Right lung (tissue), 2 donors: ENCODE measurements at regions not wholly inside any gene's neighbourhood (a gene's known extent, or its start where the extent isn't known, plus 50 kb on each side); places are given as distances from the start of the nearest gene placed in this dataset.
"Not testable (repeated sequence)": the region's sequence is repeated elsewhere in the genome, so short reads cannot be mapped to it uniquely, and the experiment has no call there.

Experiments used
- DNase-seq, 2 donors: peaks; one replicate each; pipeline ENCODE4 v3.0.0-alpha.2; 2013

DNA sequence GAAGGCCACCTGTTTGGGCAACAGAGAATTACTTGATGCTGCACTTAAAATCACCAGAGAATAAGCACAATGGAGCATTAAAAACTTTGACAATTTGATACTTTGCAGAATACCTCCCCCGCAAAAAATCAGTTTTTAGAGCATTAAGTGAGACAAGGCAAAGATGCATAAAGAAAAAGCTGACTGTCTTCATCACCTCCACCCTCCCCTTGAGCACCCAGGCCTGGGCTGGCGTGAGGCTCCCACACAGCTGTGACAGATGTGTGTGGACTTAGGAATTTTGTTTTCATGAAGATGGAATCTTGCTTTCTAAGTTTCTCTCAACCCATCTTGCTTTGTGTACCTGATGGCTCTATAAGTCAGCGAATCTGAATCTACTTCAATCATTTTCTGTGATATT is 242.2 kb downstream of the EMX2 start:
- no peak for DNase-seq

DNA sequence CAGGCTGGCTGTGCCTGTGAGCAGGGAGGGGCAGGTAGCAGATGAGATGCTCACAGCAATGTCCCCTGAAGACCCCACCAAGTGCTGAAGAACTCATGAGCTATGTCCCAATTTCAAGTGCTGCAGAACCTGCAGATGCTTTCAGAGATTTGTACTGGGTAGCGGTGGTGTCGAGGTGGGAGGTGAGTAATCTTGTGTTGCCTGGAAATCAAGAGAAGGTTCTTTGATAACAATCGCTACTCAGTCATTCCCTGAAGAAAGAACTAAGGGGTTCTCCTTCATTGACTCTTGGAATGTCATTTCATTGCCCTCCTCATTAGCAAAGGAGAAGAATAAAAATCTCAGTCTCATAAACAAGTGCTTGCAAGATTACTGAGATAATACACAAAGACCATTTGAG is 246.4 kb downstream of the EMX2 start:
- DNase-seq, result no peak

DNA sequence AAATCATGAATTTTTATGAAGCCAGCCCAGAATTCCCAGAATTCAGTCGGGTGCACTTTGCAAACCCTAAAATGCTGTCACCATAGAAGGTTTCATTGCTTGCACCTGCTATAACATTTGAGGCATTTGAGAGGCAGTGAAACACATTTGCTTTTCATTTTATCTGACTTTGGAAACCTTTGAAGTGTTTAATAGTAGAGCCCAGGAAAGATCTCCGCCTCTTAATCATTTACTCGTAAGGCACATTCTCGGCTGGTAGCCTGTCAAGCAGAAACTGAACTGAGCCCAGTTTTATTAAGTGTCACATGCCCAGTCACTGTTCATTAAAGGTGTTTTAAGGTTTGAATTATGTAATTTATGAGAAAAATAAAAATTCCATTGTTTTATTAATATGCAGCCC is 247.6 kb downstream of the EMX2 start:
- DNase-seq, result peak in 1 of 2 donors; percentile 17

DNA sequence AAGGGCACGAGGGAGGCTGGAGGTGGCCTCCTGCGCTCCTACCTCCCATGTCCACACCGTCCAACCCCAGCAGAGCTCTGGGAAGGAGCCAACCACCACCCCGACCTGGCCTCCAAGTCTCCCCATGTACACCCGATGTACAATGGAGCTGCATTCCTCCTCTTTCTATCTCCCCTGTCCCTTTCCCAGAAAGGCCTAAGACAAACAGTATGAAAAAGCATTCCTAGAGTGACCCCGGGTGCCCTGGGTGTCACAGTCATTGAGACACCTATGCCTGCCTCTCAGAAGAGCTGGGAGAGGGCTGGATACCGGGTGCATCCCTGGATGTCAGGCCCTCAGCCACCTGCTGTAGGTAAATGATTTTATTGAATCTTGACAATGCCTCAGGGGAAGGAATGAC is 248.1 kb downstream of the EMX2 start:
- no peak for DNase-seq

DNA sequence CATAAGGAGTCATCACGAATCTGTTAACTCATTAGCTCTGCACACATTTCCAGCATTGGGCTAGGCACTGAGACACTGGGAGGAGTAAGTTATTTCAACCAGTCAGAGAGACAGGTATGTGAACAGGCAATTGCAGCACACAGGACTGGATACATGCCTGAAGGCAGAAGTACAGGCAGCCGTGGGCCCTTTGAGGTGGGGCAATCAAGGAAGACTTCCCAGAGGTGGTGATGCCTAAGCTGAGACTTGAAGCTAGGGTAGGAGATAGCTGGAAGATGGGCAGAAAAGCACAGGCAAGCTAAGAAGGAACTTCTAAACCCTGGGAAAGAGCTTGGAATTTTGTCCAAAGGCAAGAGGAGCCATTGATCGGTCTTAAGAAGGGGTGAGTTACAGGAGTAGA is 249.7 kb downstream of the EMX2 start:
- no peak for DNase-seq

DNA sequence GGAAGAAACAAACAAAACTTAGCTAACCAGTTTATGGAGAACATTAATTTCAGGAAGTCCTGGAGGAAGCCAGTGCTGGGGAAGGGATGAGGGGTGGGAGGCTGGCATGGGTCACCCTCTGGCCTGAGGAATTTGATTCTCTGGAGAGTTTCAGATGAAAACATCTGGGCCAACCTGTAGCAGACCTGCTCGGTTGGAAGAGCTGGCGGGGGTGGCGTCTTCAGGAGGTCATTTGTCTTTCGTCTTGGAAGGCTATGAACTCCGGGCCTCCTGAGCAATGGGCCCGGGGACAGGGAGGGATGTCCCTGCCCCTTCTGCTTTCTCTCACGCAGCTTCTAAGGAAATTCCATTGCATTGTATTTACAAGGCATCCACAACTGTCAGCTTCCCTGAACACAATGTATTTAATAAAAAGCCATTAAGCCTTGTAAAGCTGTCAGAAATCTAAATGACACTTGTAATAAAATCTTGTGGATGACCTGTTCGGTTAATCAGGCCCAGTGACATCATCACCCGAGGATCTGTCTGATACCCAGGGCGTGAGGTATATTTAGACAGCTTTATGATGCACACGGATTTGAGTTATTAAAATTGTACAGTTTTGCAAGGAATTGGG is 250.5 kb downstream of the RAB11FIP2 start:
- no peak for DNase-seq

DNA sequence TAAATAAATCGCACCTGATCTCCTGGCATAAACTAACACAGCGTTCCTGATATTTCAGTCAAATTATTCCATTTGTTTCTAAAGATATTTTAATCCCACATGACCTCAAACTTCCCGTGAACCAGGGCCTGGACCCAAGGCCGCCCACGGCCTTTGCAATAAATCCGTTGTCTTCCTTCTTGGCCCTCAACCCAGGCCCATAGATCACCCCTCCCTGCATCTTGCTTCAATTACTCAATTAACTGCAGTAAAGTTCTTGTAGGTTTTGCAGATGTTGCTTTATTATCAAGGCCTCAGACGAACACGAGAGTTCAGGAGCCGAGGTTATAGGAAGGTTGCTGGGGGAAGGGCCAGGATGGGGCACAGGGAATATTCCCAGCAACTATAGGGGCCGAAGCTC is 249.4 kb downstream of the RAB11FIP2 start:
- no peak for DNase-seq

DNA sequence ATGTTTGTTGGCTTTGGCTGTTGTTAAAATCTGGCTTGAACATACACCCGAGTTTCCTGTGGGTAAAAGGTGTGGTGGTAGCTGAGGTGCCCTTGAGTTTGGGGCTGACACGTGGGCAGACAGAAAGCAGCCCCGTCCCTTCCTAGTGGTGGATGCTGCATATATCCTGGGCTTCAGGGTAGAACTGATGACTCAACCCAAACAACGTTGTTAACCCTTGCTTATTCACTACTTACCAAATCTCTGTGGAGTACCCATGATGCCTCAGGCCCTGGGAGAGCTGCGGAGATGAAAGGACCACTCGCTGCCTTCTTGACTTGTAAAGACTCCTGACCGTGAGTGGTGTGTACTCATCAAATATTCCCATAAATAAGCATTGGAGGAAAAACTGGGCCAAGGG is 245.1 kb downstream of the RAB11FIP2 start:
- DNase-seq, result no peak

DNA sequence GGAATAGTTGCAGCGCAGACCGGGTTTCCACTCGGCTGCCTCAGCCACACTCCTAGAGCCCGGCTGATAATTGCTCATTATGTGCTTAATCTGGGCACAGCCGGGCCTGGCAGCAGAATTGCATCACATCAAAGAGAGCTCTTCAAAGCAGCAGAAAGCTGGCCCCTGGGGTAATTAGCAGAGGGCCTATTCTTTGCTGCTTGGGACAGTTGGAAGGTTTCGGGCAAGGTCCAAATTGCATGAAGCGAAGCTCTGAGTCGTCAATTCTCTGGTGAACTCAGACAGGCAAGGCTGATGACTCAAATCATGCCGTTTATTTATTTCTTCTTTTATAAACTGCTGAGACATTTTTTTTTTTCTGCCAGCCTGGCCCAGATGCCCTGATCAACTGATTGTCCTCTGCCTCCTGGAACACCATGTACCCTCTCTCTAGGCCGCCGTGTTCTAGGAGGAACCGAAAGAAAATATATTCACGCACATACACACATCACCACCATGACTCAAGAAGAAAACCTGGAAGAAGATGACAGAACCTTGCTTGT is 242.2 kb downstream of the RAB11FIP2 start:
- DNase-seq, result no peak

DNA sequence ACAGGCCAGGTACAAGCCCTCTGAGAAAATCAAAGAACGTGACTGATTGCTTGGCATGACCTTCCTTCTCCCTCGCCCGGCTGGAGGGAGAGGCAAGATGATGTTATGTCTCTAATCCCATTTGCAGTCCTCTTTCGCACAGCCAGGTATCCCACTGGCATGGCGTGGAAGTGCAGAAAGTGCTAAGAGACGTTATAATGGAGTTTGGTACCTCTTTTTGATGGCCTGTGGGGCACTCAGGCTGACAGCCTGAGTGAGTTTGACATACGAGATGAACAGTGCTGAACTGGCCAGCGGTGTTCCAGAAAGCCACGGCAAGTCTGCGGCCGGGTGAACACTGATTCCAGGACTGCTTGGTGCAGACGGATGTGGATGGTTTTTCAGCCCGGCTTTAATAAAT is 241.6 kb downstream of the RAB11FIP2 start:
- DNase-seq, result no peak

DNA sequence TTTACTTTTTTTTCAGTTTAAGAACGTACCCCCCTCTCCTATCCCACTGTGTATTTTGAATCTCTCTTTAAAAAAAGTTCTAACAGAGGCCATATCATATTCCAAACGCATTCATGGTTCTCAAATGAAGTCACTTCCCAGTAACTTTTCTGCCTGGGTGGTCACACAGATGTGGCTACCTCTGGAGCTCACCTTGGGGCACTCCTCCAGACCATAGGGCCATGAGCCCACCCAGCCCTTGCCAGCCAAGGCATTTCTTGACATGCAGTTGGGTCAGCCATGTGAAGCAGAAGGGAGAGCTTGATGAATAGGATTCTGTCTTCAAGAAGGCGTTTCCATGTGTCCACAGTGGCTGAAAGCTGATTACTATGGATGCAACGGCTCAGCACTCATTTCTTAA is 239.3 kb downstream of the RAB11FIP2 start:
- DNase-seq, result no peak

DNA sequence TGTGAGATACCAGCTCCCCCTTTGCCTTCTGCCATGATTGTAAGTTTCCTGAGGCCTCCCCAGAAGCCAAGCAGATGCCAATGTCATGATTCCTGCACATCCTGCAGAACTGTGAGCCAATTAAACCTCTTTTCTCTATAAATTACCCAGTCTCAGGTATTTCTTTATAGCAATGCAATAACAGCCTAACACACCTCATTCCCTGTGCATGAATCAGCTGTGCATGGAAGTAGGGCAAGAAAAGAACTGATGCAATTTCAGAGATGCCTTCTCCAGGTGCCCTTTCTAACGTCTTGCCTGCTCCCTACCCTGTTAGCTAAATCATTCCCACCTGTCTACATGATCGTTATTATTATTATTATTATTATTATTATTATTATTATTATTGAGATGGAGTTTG is 230.9 kb downstream of the RAB11FIP2 start:
- not testable (repeated sequence) for DNase-seq

DNA sequence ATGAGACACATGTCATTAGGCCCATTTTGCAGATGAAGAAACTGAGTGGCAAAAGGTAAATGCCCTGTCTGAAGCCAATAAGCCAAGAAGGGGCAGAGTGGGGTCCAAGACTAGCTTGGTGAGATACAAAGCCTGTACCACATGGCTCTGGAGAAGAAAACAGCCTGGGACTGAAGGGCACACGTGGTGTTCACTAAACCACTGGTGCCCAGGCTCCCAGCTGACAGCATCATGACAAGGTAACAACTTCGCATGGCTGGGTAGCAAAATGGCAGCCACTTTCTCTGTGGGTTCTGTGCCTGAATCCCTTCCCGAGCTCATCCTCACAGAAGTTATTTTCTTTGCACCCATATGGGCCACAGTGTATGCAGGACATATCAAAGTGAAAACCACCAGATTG is 229.6 kb downstream of the RAB11FIP2 start:
- no peak for DNase-seq

DNA sequence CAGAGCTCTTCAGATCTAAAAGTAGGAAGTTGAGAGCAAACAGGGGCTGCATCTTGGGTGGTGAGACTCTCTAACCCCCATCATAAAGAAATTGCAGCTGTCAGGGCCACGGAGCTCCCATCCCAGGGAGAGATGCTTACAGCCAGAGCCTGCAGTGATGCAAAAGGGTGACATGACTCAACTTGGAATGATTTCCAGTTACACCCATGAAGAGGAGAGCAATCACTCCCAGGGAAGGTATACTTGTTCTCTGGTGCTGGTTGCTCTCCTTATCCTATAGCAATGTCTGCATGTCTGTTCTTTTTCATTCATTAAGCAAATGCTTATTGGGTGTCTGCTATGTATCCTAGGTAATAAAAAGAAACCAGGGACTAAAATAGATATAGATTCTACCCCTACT is 228.0 kb downstream of the RAB11FIP2 start:
- DNase-seq, result no peak

DNA sequence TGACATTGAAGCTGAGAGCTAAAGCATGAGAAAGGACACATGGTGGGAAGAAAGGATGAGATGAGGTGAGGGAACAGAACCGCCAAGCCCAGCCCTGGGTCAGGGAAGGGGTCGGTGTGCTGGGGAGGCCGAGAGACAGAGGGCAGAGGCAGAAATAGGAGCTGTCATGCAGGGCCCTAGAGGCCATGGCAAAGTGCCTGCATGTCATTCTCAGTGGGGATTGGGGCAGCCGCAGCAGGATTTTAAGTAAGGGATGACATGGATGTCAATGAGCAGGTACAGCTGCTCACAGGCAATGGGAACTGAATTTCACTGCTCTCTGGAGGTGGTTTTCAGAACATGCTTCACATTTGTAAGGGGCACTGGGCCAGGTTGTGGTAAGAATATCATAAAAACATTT is 227.4 kb downstream of the RAB11FIP2 start:
- DNase-seq, result no peak

DNA sequence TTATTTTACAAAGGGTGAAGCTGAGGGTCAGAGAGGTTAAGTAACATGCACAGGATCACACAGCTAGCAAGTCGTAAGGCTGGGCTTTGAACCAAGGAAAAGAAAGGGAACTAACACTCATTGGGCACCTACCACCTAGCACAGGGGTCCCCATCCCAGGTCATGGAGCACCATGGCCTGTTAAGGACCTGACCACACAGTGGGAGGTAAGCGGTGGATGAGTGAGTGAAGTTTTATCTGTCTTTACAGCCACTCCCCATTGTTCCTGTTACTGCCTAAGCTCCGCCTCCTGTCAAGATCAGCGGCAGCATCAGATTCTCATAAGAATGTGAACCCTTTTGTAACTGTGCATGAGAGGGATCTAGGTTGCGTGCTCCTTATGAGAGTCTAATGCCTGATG is 222.8 kb downstream of the RAB11FIP2 start:
- no peak for DNase-seq

DNA sequence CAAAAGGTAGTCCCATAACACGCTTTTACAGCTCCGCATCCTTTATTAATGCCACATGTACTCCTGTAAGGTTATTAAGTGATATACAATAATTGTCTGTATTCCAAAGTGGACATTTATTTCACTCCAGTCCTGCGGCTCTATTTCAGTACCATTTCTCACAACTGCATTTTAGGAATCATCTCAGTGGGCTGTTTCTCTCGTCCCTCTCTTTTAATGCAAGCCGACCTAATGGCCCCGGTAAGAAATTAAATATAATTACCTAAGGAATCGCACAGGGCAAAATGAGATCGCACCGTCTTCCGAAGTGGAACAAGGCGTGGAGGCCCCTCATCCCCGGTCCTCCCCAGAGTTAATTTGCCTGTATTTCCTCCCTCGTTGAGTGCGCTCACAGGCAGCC is 216.5 kb downstream of the RAB11FIP2 start:
- DNase-seq, result no peak

DNA sequence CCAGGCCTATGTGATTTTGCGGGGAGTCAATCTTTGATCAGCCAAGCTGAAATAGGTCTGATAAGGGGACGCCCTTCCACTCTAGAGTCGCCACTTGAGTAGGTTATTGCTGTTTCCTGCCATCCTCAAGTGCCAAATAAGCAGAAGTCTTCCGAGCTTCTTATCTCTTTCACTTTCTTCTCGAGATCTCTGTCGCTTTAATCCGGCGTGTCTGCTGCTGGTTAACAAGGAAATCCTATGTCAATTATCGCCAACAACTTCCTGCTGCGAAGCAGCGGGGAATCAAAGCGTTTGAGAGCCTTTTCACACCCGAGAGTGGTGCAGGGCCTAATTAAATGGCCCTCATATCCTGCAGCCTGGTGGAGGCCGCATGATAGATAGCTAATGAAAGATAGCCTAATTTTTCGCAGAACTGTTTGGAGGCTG is 215.9 kb downstream of the RAB11FIP2 start:
- peak; percentile 10 to 15 for DNase-seq

DNA sequence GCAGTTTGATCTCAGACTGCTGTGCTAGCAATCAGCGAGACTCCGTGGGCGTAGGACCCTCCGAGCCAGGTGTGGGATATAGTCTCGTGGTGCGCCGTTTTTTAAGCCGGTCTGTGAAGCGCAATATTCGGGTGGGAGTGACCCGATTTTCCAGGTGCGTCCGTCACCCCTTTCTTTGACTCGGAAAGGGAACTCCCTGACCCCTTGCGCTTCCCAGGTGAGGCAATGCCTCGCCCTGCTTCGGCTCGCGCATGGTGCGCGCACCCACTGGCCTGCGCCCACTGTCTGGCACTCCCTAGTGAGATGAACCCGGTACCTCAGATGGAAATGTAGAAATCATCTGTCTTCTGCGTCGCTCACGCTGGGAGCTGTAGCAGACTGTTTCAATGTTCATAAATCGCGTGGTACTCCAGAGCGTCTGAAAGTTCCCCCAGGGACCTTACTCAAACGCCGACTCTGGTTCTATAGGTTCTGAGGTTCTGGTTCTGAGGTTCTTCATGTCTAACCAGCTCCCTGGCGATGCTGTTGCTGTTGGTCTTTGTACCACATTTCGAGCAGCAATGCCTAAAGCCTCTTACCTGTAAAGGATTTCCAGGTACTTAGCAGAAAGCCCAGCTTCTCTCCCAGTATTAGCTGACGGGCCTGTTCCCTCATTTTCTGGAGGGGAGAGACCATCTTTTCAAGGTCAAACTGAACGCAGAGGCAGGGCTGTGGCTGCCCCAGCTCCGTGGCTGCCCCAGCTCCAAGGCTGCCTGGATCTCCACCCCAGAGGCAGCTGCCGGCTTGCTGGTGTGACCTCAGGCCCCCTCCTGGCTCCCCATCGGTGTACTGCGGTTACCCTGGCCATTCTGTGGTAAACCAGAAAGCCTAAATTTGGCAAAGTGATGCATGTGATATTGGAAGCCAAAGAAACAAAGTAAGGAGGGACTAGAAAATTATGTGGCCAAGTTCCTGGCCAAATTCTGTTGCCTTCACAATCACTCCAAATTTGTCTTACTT is 207.9 kb downstream of the RAB11FIP2 start:
- DNase-seq, result not testable (repeated sequence)

DNA sequence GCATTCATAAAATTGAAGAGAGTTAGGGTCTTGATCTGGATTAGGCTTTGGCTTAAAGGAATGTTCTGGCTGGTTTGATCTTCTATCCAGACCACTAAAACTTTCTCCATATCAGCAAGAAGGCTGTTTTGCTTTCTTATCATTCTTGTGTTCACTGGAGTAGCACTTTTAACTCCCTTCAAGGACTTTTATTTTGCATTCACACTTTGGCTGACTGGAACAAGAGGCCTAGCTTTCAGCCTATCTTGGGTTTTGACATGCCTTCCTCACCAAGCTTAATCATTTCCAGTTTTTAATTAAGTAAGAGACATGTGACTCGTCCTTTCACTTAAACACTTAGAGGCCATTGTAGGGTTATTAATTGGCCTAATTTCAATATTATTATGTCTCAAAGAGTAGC is 190.3 kb downstream of the RAB11FIP2 start:
- not testable (repeated sequence) for DNase-seq

DNA sequence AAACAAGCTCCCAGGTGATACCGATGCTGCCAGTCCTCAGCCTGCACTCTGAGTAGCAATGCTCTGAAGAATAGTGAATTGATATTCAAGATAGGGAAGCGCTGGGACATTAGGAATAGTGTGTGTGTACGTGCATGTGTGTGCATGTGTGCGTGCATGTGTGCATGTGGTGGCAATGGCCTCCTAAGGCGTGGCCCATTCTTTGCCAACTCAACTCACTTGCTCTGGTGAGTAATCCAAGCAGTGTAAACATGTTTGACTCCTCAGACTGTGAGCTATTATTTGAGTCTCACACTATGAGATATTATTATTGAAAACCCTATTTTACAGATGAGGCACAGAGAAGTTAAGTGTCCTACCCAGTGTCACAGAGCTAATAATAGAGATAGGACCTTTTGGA is 186.6 kb downstream of the RAB11FIP2 start:
- no peak for DNase-seq

DNA sequence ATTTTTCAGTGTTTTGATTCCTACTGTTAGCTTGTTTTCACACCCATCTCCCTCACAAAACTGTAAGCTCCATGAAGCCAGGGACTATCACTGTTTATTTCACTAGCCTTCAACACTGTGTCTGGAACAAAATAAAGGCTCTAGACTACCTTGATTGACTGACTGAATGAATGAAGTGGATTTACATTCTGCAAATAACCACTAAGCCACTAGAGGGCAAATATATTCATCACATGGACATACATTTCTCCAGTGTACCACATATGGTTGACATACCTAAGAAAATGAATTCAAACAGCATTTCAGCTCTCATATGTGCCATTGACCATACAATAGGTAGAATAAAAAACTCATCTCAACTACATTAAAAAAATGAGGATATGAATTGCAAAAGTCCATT is 185.9 kb downstream of the RAB11FIP2 start:
- no peak for DNase-seq

DNA sequence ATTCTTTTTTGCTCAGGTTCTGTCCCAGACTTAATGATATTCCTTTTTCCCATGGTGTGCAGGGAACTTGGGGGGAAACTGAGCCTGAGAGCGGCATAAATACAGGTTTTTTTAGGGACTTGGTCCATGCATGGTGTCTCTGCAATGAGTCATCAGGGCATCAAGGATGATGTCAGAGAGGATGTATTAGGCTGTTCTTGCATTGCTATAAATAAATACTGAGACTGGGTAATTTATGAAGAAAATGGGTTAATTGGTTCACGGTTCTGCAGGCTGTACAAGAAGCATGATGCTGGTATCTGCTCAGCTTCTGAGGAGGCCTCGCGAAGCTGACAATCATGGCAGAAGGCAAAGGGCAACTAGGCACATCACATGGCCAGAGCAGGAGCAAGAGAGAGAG is 185.4 kb downstream of the RAB11FIP2 start:
- DNase-seq, result no peak
